Heart left ventricle (tissue), 16 donors: ENCODE measurements at regions not wholly inside any gene's neighbourhood (a gene's known extent, or its start where the extent isn't known, plus 50 kb on each side); places are given as distances from the start of the nearest gene placed in this dataset.

Experiments
- ATAC-seq, 4 donors: fragments of 200-7000 bp; cut with Tn5 transposase; one replicate each; pipeline ENCODE4 v1.9.1; 2020 to 2022; ENCODE audit warnings: moderate library complexity in 4 of 4, mild to moderate bottlenecking in 3 of 4, moderate number of reproducible peaks in 1 of 4
- DNase-seq, 5 donors: peaks; one replicate each; pipeline ENCODE4 v3.0.0-alpha.2; 2020
- H3K27ac ChIP-seq, 12 donors: fragments of 200-600 bp; sonication (generic) in 4 of 12; one replicate each; pipeline versions ENCODE4 v1.5.0 to v1.8.0; 2016 to 2022; ENCODE audit warnings: mild to moderate bottlenecking in 2 of 12
- H3K27me3 ChIP-seq, 9 donors: fragments of 200-600 bp; sonication (generic) in 2 of 9; one replicate each; pipeline versions ENCODE4 v1.5.1 to v1.8.0; 2016 to 2022; ENCODE audit warnings: mild to moderate bottlenecking in 3 of 9
- H3K36me3 ChIP-seq, 9 donors: fragments of 200-600 bp; sonication (generic) in 2 of 9; one replicate each; pipeline versions ENCODE4 v1.5.0 to v1.8.0; 2018 to 2022; ENCODE audit warnings: mild to moderate bottlenecking in 2 of 9
- H3K4me1 ChIP-seq, 12 donors: fragments of 200-600 bp; sonication (generic) in 4 of 12; one replicate each; pipeline versions ENCODE4 v1.5.0 to v1.8.0; 2016 to 2022; ENCODE audit warnings: mild to moderate bottlenecking in 3 of 12
- H3K4me3 ChIP-seq, 12 donors: fragments of 200-600 bp; sonication (generic) in 4 of 12; one replicate each; pipeline versions ENCODE4 v1.5.0 to v1.8.0; 2017 to 2022; ENCODE audit warnings: mild to moderate bottlenecking in 9 of 12, moderate library complexity in 4 of 12
- H3K9me3 ChIP-seq, 12 donors: fragments of 200-600 bp; sonication (generic) in 4 of 12; one replicate each; pipeline versions ENCODE4 v1.5.0 to v1.8.0; 2016 to 2022; ENCODE audit warnings: mild to moderate bottlenecking in 1 of 12
- POLR2A ChIP-seq, 2 donors: fragments of 450-650 bp; IDR thresholded peaks; one replicate each; pipeline ENCODE4 v1.6.1; 2017; ENCODE audit warnings: antibody characterized with exemption in 2 of 2, mild to moderate bottlenecking in 2 of 2, moderate library complexity in 2 of 2
- WGBS, 4 donors: extraction: QIAGEN DNeasy Blood & Tissue Kit in 2 of 4; methylation state at CpG; one replicate each; pipeline versions ENCODE4 v1.1.5 to v1.1.7; 2013 to 2018; 5-methylcytosine and 5-hydroxymethylcytosine counted together
- intact Hi-C, 10 donors: fragments of 100-400 bp; cut with DNase I; formaldehyde crosslinking; loops; one replicate each; pipeline versions ENCODE4 v1.11.1 to v1.14.2; 2022
- TF ChIP-seq, protein P1 (sequence below), 12 donors: fragments of 200-600 bp; sonication (generic) in 4 of 12; IDR thresholded peaks; one replicate each; pipeline versions ENCODE4 v1.5.0 to v1.8.0; 2018 to 2022; ENCODE audit warnings: antibody characterized with exemption in 12 of 12, mild to moderate bottlenecking in 5 of 12
- donor health status: ischemic (EF 13 %, LVEDD 7.1; RV severe dilation, severe dysfunction).
- donor health status: healthy with polysubstance abuse.
- donor health status: DM: no; HTN: yes; CAD: no.
- donor health status: DM: no; HTN: no; CAD: no.
- donor health status: ischemic (EF 25% LVEDD 6.9; RV normal size, moderate dysfunction).
- donor health status: ischemic (EF 25% LVEDD 5.7; RV mildly dilated, moderate dysfunction).
- donor health status: healthy.
- donor health status: DM: yes; HTN: yes; CAD: no.
- donor health status: ischemic (EF 35%, LVEDD 5.7; RV mildly dilated, moderate dysfunction).
- donor health status: nonischemic (EF 11% LVEDD 7.7; RV severe dilation, severe dysfunction).
- donor health status: DM: yes; HTN: yes; CAD: no.
- donor health status: PGD.
- donor health status: ischemic (EF 29% LVEDD 5.4; RV normal size, mild dysfunction).
- donor health status: nonischemic (EF 23%, LVEDD 6.1; RV moderate dilation, normal function).

- H3K9me3 ChIP-seq: no peaks in the 10 kb centered on the region
- TF ChIP-seq POLR2A (IDR thresholded peaks at IDR 0.05): no peak
- TF ChIP-seq, protein P1, sequence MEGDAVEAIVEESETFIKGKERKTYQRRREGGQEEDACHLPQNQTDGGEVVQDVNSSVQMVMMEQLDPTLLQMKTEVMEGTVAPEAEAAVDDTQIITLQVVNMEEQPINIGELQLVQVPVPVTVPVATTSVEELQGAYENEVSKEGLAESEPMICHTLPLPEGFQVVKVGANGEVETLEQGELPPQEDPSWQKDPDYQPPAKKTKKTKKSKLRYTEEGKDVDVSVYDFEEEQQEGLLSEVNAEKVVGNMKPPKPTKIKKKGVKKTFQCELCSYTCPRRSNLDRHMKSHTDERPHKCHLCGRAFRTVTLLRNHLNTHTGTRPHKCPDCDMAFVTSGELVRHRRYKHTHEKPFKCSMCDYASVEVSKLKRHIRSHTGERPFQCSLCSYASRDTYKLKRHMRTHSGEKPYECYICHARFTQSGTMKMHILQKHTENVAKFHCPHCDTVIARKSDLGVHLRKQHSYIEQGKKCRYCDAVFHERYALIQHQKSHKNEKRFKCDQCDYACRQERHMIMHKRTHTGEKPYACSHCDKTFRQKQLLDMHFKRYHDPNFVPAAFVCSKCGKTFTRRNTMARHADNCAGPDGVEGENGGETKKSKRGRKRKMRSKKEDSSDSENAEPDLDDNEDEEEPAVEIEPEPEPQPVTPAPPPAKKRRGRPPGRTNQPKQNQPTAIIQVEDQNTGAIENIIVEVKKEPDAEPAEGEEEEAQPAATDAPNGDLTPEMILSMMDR (IDR thresholded peaks at IDR 0.05): no peak
- no peak overlapping the region for H3K27ac ChIP-seq
- ATAC-seq (no peak), DNase-seq (no peak)
- no peaks in the 10 kb centered on the region for H3K27me3 ChIP-seq
- intact Hi-C loops: no loop called here
- WGBS, 4 donors: 82 to 93% (median 91%) methylated on average over 1 of the region's 1 CpG
- no peaks in the 10 kb centered on the region for H3K36me3 ChIP-seq
- H3K4me3 ChIP-seq: no peak overlapping the region
- no peaks in the 10 kb centered on the region for H3K4me1 ChIP-seq
Observed at GRCh38 chr2:17427401-17427800, 90.8 kb downstream of the RAD51AP2 start.

GRCh38 chr2:17426743-17427142 lies 91.5 kb downstream of the RAD51AP2 start:
- H3K9me3 ChIP-seq: no peaks in the 10 kb centered on the region
- H3K4me1 ChIP-seq: no peaks in the 10 kb centered on the region
- intact Hi-C loops: no loop called here
- H3K4me3 ChIP-seq: no peak overlapping the region
- no peaks in the 10 kb centered on the region for H3K36me3 ChIP-seq
- WGBS, 4 donors: 40 to 55% (median 49%) methylated on average over 1 of the region's 1 CpG
- DNase-seq (no peak), ATAC-seq (no peak)
- no peaks in the 10 kb centered on the region for H3K27me3 ChIP-seq
- TF ChIP-seq, protein P1 (IDR thresholded peaks at IDR 0.05): no peak
- TF ChIP-seq POLR2A (IDR thresholded peaks at IDR 0.05): no peak
- H3K27ac ChIP-seq: no peak overlapping the region

GRCh38 chr2:17422061-17422460 lies 96.2 kb downstream of the RAD51AP2 start:
- H3K27me3 ChIP-seq: no peaks in the 10 kb centered on the region
- no peak for DNase-seq
- H3K27ac ChIP-seq: no peak overlapping the region
- H3K36me3 ChIP-seq: no peaks in the 10 kb centered on the region
- ATAC-seq: no peak
- H3K9me3 ChIP-seq: no peaks in the 10 kb centered on the region
- intact Hi-C loops: no loop called here
- TF ChIP-seq, protein P1 (IDR thresholded peaks at IDR 0.05): no peak
- no peak for TF ChIP-seq POLR2A (IDR thresholded peaks at IDR 0.05)
- no peak overlapping the region for H3K4me3 ChIP-seq
- no peaks in the 10 kb centered on the region for H3K4me1 ChIP-seq

GRCh38 chr2:17416884-17417391 lies 101.3 kb downstream of the RAD51AP2 start:
- Histone ChIP-seq H3K27me3 (no peaks in the 10 kb centered on the region), H3K4me3 (no peak overlapping the region), H3K27ac (no peak overlapping the region), H3K4me1 (no peaks in the 10 kb centered on the region), H3K9me3 (no peaks in the 10 kb centered on the region), H3K36me3 (no peaks in the 10 kb centered on the region)
- TF ChIP-seq, protein P1 (IDR thresholded peaks at IDR 0.05): no peak
- no peak for TF ChIP-seq POLR2A (IDR thresholded peaks at IDR 0.05)
- ATAC-seq (no peak), DNase-seq (no peak)
- 88 to 93% (median 91%) methylated on average over 3 of the region's 3 CpGs for WGBS, 4 donors
- intact Hi-C loops: no loop called here
